ENCODE measurements at regions not wholly inside any gene's neighbourhood (a gene's known extent, or its start where the extent isn't known, plus 50 kb on each side); places are given as distances from the start of the nearest gene placed in this dataset.

GRCh38 chr9:81335879-81336421 is 353.4 kb downstream of the TLE1 start:
- TF ChIP-seq POLR2A (IDR thresholded peaks at IDR 0.05; ENCODE audit: low read depth, low read length) = no peak
- TF ChIP-seq CTCF (IDR thresholded peaks at IDR 0.05; ENCODE audit: extremely low read depth in 1 of 2, insufficient read depth in 1 of 2, low read depth in 1 of 2, low read length in 2 of 2) = no peak
- TF ChIP-seq POLR2AphosphoS5 (IDR thresholded peaks at IDR 0.05; ENCODE audit: insufficient read depth, low read depth, low read length) = no peak
- TF ChIP-seq EZH2 (IDR thresholded peaks at IDR 0.05; ENCODE audit: borderline replicate concordance, low read depth, low read length, severe bottlenecking) = no peak
- TF ChIP-seq FOS (IDR thresholded peaks at IDR 0.05; ENCODE audit: borderline replicate concordance, insufficient read depth, low read length) = no peak
- no peak for TF ChIP-seq MYC (IDR thresholded peaks at IDR 0.05; ENCODE audit: low read depth, low read length)
- TF ChIP-seq MAX (IDR thresholded peaks at IDR 0.05; ENCODE audit: insufficient read depth, insufficient read length) = no peak
- no peak for TF ChIP-seq JUN (IDR thresholded peaks at IDR 0.05; ENCODE audit: borderline replicate concordance, insufficient read depth, insufficient read length, low read depth)
- TF ChIP-seq GATA2 (IDR thresholded peaks at IDR 0.05; ENCODE audit: insufficient read depth, insufficient read length, low read depth, low read length) = no peak
